M059J (cell line): ENCODE measurements at regions not wholly inside any gene's neighbourhood (a gene's known extent, or its start where the extent isn't known, plus 50 kb on each side); places are given as distances from the start of the nearest gene placed in this dataset.
"Not testable (repeated sequence)": the region's sequence is repeated elsewhere in the genome, so short reads cannot be mapped to it uniquely, and the experiment has no call there.

Experiments used
- DNase-seq: peaks from one replicate; pipeline ENCODE4 v3.0.0-alpha.2; 2012; ENCODE audit warnings: low read depth

GRCh38 chr13:62119739-62120700 lies 704.4 kb upstream of the PCDH20 start:
- DNase-seq: no peak

GRCh38 chr13:62115831-62116230 lies 700.2 kb upstream of the PCDH20 start:
- DNase-seq: no peak

- no peak for DNase-seq
These were observed 697.5 kb upstream of the PCDH20 start for GRCh38 chr13:62113179-62113578.

- DNase-seq: no peak
These were observed 694.4 kb upstream of the PCDH20 start for GRCh38 chr13:62110079-62110478.

GRCh38 chr13:62104136-62104535 lies 688.5 kb upstream of the PCDH20 start:
- DNase-seq: not testable (repeated sequence)

- no peak for DNase-seq
These were observed 681.0 kb upstream of the PCDH20 start for GRCh38 chr13:62096652-62097051.

- no peak for DNase-seq
These were observed 679.3 kb upstream of the PCDH20 start for GRCh38 chr13:62094932-62095331.

- DNase-seq: no peak
These were observed 678.5 kb upstream of the PCDH20 start for GRCh38 chr13:62093984-62094780.

GRCh38 chr13:62092949-62093348 lies 677.3 kb upstream of the PCDH20 start:
- no peak for DNase-seq

GRCh38 chr13:62092536-62092935 lies 676.9 kb upstream of the PCDH20 start:
- no peak for DNase-seq

GRCh38 chr13:62088165-62088564 lies 672.5 kb upstream of the PCDH20 start:
- no peak for DNase-seq

GRCh38 chr13:62087124-62087523 lies 671.5 kb upstream of the PCDH20 start:
- no peak for DNase-seq

GRCh38 chr13:62085337-62086229 lies 669.9 kb upstream of the PCDH20 start:
- DNase-seq: no peak

GRCh38 chr13:62084728-62085127 lies 669.1 kb upstream of the PCDH20 start:
- no peak for DNase-seq

- no peak for DNase-seq
These were observed 652.2 kb upstream of the PCDH20 start for GRCh38 chr13:62067821-62068220.

GRCh38 chr13:62065016-62065415 lies 649.4 kb upstream of the PCDH20 start:
- DNase-seq: no peak

GRCh38 chr13:62061751-62062150 lies 646.1 kb upstream of the PCDH20 start:
- DNase-seq: no peak

GRCh38 chr13:62060570-62060969 lies 644.9 kb upstream of the PCDH20 start:
- DNase-seq: no peak

- DNase-seq: no peak
These were observed 641.6 kb upstream of the PCDH20 start for GRCh38 chr13:62057286-62057685.

GRCh38 chr13:62049992-62050391 lies 634.3 kb upstream of the PCDH20 start:
- DNase-seq: no peak

GRCh38 chr13:62046512-62046911 lies 630.9 kb upstream of the PCDH20 start:
- no peak for DNase-seq

- DNase-seq: no peak
These were observed 628.0 kb upstream of the PCDH20 start for GRCh38 chr13:62043600-62043999.
